Uterus (tissue), 2 donors: ENCODE measurements at regions not wholly inside any gene's neighbourhood (a gene's known extent, or its start where the extent isn't known, plus 50 kb on each side); places are given as distances from the start of the nearest gene placed in this dataset.

Experiments used
- CTCF ChIP-seq, 4 experiments: fragments of 200-600 bp in 2 of 4; fragments of 450-650 bp in 2 of 4; sonication (generic) in 2 of 4; IDR thresholded peaks; one replicate each; pipeline ENCODE4 v1.5.1; 2016 to 2019; ENCODE audit warnings: antibody characterized with exemption in 4 of 4, mild to moderate bottlenecking in 2 of 4, moderate library complexity in 1 of 4
- POLR2A ChIP-seq, 2 donors: fragments of 450-650 bp; IDR thresholded peaks; one replicate each; pipeline ENCODE4 v1.6.1; 2016; ENCODE audit warnings: antibody characterized with exemption in 2 of 2, mild to moderate bottlenecking in 1 of 2, moderate library complexity in 1 of 2

GRCh38 chr10:37053476-37053875 is 71.9 kb upstream of the ANKRD30A start:
- TF ChIP-seq CTCF (IDR thresholded peaks at IDR 0.05) (no peak), POLR2A (IDR thresholded peaks at IDR 0.05) (no peak)
